H9 (cell line): ENCODE measurements at regions not wholly inside any gene's neighbourhood (a gene's known extent, or its start where the extent isn't known, plus 50 kb on each side); places are given as distances from the start of the nearest gene placed in this dataset.

Experiments
- DNase-seq: peaks from one replicate; pipeline ENCODE4 v3.0.0-alpha.2; 2017
- H2AFZ ChIP-seq: one replicate; pipeline ENCODE4 v1.6.1; 2013; ENCODE audit warnings: mild to moderate bottlenecking, low read length, control low read depth, moderate library complexity
- H2AK5ac ChIP-seq: 2 replicates; pipeline ENCODE4 v1.6.1; 2013; ENCODE audit warnings: low read length, control low read depth, mixed read lengths; ENCODE audit not compliant: insufficient read length
- H2BK120ac ChIP-seq: one replicate; pipeline ENCODE4 v1.6.1; 2013; ENCODE audit warnings: low read depth, mild to moderate bottlenecking, low read length, control low read depth, inconsistent platforms; ENCODE audit not compliant: poor library complexity, severe bottlenecking
- H2BK12ac ChIP-seq: 2 replicates; pipeline ENCODE4 v1.6.1; 2013; ENCODE audit warnings: low read length, control low read depth, mixed read lengths, low read depth; ENCODE audit not compliant: insufficient read length
- H2BK15ac ChIP-seq: 2 replicates; pipeline ENCODE4 v1.6.1; 2013; ENCODE audit warnings: low read depth, low read length, control low read depth
- H2BK20ac ChIP-seq: one replicate; pipeline ENCODE4 v1.6.1; 2013; ENCODE audit warnings: low read depth, mild to moderate bottlenecking, low read length, control low read depth, inconsistent platforms; ENCODE audit not compliant: poor library complexity, severe bottlenecking
- H2BK5ac ChIP-seq: 2 replicates; pipeline ENCODE4 v1.6.1; 2013; ENCODE audit warnings: low read length, control low read depth, mixed read lengths; ENCODE audit not compliant: insufficient read length
- H3K14ac ChIP-seq: 2 replicates; pipeline ENCODE4 v1.6.1; 2013; ENCODE audit warnings: low read length, control low read depth; ENCODE audit not compliant: insufficient read depth
- H3K18ac ChIP-seq: 2 replicates; pipeline ENCODE4 v1.6.1; 2013; ENCODE audit warnings: low read depth, mild to moderate bottlenecking, mixed read lengths, low read length, control low read depth; ENCODE audit not compliant: insufficient read length
- H3K23ac ChIP-seq: 2 replicates; pipeline ENCODE4 v1.6.1; 2013; ENCODE audit warnings: low read length, control low read depth, mixed read lengths, low read depth; ENCODE audit not compliant: insufficient read length
- H3K23me2 ChIP-seq: 2 replicates; pipeline ENCODE4 v1.6.1; 2013; ENCODE audit warnings: low read depth, mild to moderate bottlenecking, mixed read lengths, low read length, control low read depth; ENCODE audit not compliant: insufficient read length, poor library complexity, severe bottlenecking
- H3K27ac ChIP-seq: 2 replicates; pipeline ENCODE4 v1.5.1; 2013; ENCODE audit warnings: low read length, control low read depth, mixed read lengths, low read depth; ENCODE audit not compliant: insufficient read length
- H3K27me3 ChIP-seq: 2 replicates; pipeline ENCODE4 v1.6.1; 2013; ENCODE audit warnings: low read length, control low read depth, inconsistent platforms; ENCODE audit not compliant: insufficient read depth
- H3K4ac ChIP-seq: 2 replicates; pipeline ENCODE4 v1.6.1; 2013; ENCODE audit warnings: low read depth, mild to moderate bottlenecking, control low read depth, inconsistent platforms, low read length, moderate library complexity
- H3K4me1 ChIP-seq: 2 replicates; pipeline ENCODE4 v1.6.1; 2013; ENCODE audit warnings: low read length, control low read depth, inconsistent platforms; ENCODE audit not compliant: insufficient read depth
- H3K4me2 ChIP-seq: 2 replicates; pipeline ENCODE4 v1.6.1; 2013; ENCODE audit warnings: low read length, control low read depth, mixed read lengths; ENCODE audit not compliant: insufficient read length, insufficient read depth
- H3K56ac ChIP-seq: 2 replicates; pipeline ENCODE4 v1.6.1; 2013; ENCODE audit warnings: low read depth, mild to moderate bottlenecking, mixed read lengths, low read length, control low read depth; ENCODE audit not compliant: insufficient read length
- H3K79me1 ChIP-seq: 2 replicates; pipeline ENCODE4 v1.6.1; 2013; ENCODE audit warnings: low read depth, mild to moderate bottlenecking, moderate library complexity, low read length, control low read depth, inconsistent platforms; ENCODE audit not compliant: insufficient read depth, poor library complexity, severe bottlenecking
- H3K79me2 ChIP-seq: 2 replicates; pipeline ENCODE4 v1.6.1; 2013; ENCODE audit warnings: low read length, control low read depth, inconsistent platforms; ENCODE audit not compliant: insufficient read depth
- H3K9ac ChIP-seq: 2 replicates; pipeline ENCODE4 v1.6.1; 2013; ENCODE audit warnings: low read length, control low read depth, mixed read lengths; ENCODE audit not compliant: insufficient read length; ENCODE audit errors: extremely low read depth
- H3K9me3 ChIP-seq: one replicate; pipeline ENCODE4 v1.6.1; 2013; ENCODE audit warnings: low read depth, low read length, inconsistent platforms; ENCODE audit not compliant: control insufficient read depth
- H3T11ph ChIP-seq: one replicate; pipeline ENCODE4 v1.6.1; 2013; ENCODE audit warnings: mild to moderate bottlenecking, low read length, control low read depth, inconsistent platforms
- H4K20me1 ChIP-seq: one replicate; pipeline ENCODE4 v1.6.1; 2013; ENCODE audit not compliant: control insufficient read depth, insufficient read length, insufficient read depth
- H4K5ac ChIP-seq: 2 replicates; pipeline ENCODE4 v1.6.1; 2013; ENCODE audit warnings: low read depth, mild to moderate bottlenecking, mixed read lengths, low read length, control low read depth; ENCODE audit not compliant: insufficient read length
- H4K8ac ChIP-seq: replicated peaks from 2 replicates; pipeline ENCODE4 v1.6.1; 2013; ENCODE audit warnings: low read length, control low read depth, mixed read lengths, low read depth; ENCODE audit not compliant: insufficient read length
- H4K91ac ChIP-seq: 2 replicates; pipeline ENCODE4 v1.6.1; 2013; ENCODE audit warnings: low read depth, mild to moderate bottlenecking, moderate library complexity, mixed read lengths, low read length, control low read depth; ENCODE audit not compliant: insufficient read length
- H3K27ac Mint-ChIP-seq, 3 experiments: 2 replicates in 2 of 3; 3 replicates in 1 of 3; pipeline ENCODE4 v1.8.0; 2020 to 2021; ENCODE audit warnings: mixed read lengths in 3 of 3, mild to moderate bottlenecking in 1 of 3, moderate library complexity in 1 of 3
- H3K27me3 Mint-ChIP-seq: 2 replicates; pipeline ENCODE4 v1.8.0; 2021; ENCODE audit warnings: low read depth, mild to moderate bottlenecking, moderate library complexity, mixed read lengths
- H3K36me3 Mint-ChIP-seq, 3 experiments: 2 replicates in 2 of 3; 3 replicates in 1 of 3; pipeline ENCODE4 v1.8.0; 2020 to 2021; ENCODE audit warnings: low read depth in 3 of 3, mixed read lengths in 3 of 3; ENCODE audit not compliant: insufficient read depth in 1 of 3
- H3K4me1 Mint-ChIP-seq, 2 experiments: 2 replicates each; pipeline ENCODE4 v1.8.0; 2020; ENCODE audit warnings: mixed read lengths in 2 of 2
- H3K4me3 Mint-ChIP-seq, 2 experiments: 2 replicates in 1 of 2; 3 replicates in 1 of 2; pipeline ENCODE4 v1.8.0; 2020 to 2021; ENCODE audit warnings: mild to moderate bottlenecking in 2 of 2, mixed read lengths in 2 of 2, moderate library complexity in 1 of 2
- H3K9me3 Mint-ChIP-seq, 2 experiments: 2 replicates in 1 of 2; 3 replicates in 1 of 2; pipeline ENCODE4 v1.8.0; 2020; ENCODE audit warnings: mild to moderate bottlenecking in 2 of 2, mixed read lengths in 2 of 2, moderate library complexity in 1 of 2
- WGBS: extraction: QIAGEN DNeasy Blood & Tissue Kit; methylation state at CpG from one replicate; pipeline ENCODE4 v1.1.7; 2013; ENCODE audit warnings: missing lambda C conversion rate, low lambda C conversion rate, mixed read lengths; ENCODE audit not compliant: insufficient read length; ENCODE audit errors: extremely low coverage; 5-methylcytosine and 5-hydroxymethylcytosine counted together
- TF ChIP-seq, protein P1 (sequence below): fragments of 200-600 bp; sonication (generic); conservative IDR thresholded peaks from 3 replicates; pipeline ENCODE4 v1.8.0; 2021; ENCODE audit warnings: antibody characterized with exemption, mild to moderate bottlenecking

DNA sequence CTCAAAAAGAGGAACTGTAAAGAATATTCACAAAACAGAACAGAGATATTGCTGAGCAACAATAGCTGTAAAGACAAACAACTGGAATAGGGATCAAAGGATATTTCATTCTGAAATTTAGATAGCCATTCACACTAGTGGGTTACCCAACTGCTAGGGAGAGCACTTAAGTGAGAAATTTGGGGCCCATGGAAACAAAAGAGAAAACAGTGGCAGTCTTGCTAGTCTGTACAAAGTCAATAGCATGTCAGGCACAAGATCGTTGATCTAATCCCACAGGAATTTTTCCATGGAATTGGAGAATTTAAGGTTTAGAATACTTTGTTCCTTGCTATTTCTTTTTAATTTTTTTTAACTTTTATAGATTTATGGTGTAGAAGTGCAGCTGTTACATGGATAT is 467.0 kb downstream of the PCDH18 start:
- H3K27ac ChIP-seq, result no peak overlapping the region
- H2BK120ac ChIP-seq, result no peak overlapping the region
- no peak for DNase-seq

More for the DNA sequence above, 467.0 kb downstream of the PCDH18 start:
- no peak overlapping the region for H3K4me3 Mint-ChIP-seq
- Histone ChIP-seq H4K20me1 (no peaks in the 10 kb centered on the region), H3K14ac (no peak overlapping the region), H3K23me2 (no peaks in the 10 kb centered on the region), H3K4me2 (no peak overlapping the region), H2AFZ (no peak overlapping the region), H3K23ac (no peak overlapping the region), H3K56ac (no peak overlapping the region), H2BK5ac (no peak overlapping the region), H4K91ac (no peak overlapping the region), H3K9me3 (no peaks in the 10 kb centered on the region), H3K79me2 (no peaks in the 10 kb centered on the region), H3K79me1 (no peaks in the 10 kb centered on the region), H3K18ac (no peak overlapping the region), H3T11ph (no peak overlapping the region), H2BK20ac (no peak overlapping the region), H4K8ac (no peak overlapping the region), H3K27me3 (no peaks in the 10 kb centered on the region), H3K9ac (no peak overlapping the region), H3K4ac (no peak overlapping the region), H3K4me1 (no peaks in the 10 kb centered on the region), H2BK12ac (no peak overlapping the region), H4K5ac (no peak overlapping the region), H2AK5ac (no peak overlapping the region), H2BK15ac (no peak overlapping the region)
- no peak overlapping the region; a peak in 1 of 7 replicates for H3K27ac Mint-ChIP-seq
- no peaks in the 10 kb centered on the region; a peak in 1 of 7 replicates for H3K36me3 Mint-ChIP-seq
- TF ChIP-seq, protein P1, sequence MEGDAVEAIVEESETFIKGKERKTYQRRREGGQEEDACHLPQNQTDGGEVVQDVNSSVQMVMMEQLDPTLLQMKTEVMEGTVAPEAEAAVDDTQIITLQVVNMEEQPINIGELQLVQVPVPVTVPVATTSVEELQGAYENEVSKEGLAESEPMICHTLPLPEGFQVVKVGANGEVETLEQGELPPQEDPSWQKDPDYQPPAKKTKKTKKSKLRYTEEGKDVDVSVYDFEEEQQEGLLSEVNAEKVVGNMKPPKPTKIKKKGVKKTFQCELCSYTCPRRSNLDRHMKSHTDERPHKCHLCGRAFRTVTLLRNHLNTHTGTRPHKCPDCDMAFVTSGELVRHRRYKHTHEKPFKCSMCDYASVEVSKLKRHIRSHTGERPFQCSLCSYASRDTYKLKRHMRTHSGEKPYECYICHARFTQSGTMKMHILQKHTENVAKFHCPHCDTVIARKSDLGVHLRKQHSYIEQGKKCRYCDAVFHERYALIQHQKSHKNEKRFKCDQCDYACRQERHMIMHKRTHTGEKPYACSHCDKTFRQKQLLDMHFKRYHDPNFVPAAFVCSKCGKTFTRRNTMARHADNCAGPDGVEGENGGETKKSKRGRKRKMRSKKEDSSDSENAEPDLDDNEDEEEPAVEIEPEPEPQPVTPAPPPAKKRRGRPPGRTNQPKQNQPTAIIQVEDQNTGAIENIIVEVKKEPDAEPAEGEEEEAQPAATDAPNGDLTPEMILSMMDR, result no peak
- H3K9me3 Mint-ChIP-seq, result no peaks in the 10 kb centered on the region
- H3K27me3 Mint-ChIP-seq, result no peaks in the 10 kb centered on the region; the same call in 1 of the 2 replicates
- WGBS, result no CpG with 5 or more reads among the region's 1 CpG
- peaks cover 0 to 3% of the 10 kb centered on the region in 2 experiments; a peak in 2 of 4 replicates for H3K4me1 Mint-ChIP-seq
